H9 (cell line): ENCODE measurements at regions not wholly inside any gene's neighbourhood (a gene's known extent, or its start where the extent isn't known, plus 50 kb on each side); places are given as distances from the start of the nearest gene placed in this dataset.

Experiments used
- DNase-seq: peaks from one replicate; pipeline ENCODE4 v3.0.0-alpha.2; 2017
- H2AFZ ChIP-seq: one replicate; pipeline ENCODE4 v1.6.1; 2013; ENCODE audit warnings: mild to moderate bottlenecking, low read length, control low read depth, moderate library complexity
- H2AK5ac ChIP-seq: 2 replicates; pipeline ENCODE4 v1.6.1; 2013; ENCODE audit warnings: low read length, control low read depth, mixed read lengths; ENCODE audit not compliant: insufficient read length
- H2BK120ac ChIP-seq: one replicate; pipeline ENCODE4 v1.6.1; 2013; ENCODE audit warnings: low read depth, mild to moderate bottlenecking, low read length, control low read depth, inconsistent platforms; ENCODE audit not compliant: poor library complexity, severe bottlenecking
- H2BK12ac ChIP-seq: 2 replicates; pipeline ENCODE4 v1.6.1; 2013; ENCODE audit warnings: low read length, control low read depth, mixed read lengths, low read depth; ENCODE audit not compliant: insufficient read length
- H2BK15ac ChIP-seq: 2 replicates; pipeline ENCODE4 v1.6.1; 2013; ENCODE audit warnings: low read depth, low read length, control low read depth
- H2BK20ac ChIP-seq: one replicate; pipeline ENCODE4 v1.6.1; 2013; ENCODE audit warnings: low read depth, mild to moderate bottlenecking, low read length, control low read depth, inconsistent platforms; ENCODE audit not compliant: poor library complexity, severe bottlenecking
- H2BK5ac ChIP-seq: 2 replicates; pipeline ENCODE4 v1.6.1; 2013; ENCODE audit warnings: low read length, control low read depth, mixed read lengths; ENCODE audit not compliant: insufficient read length
- H3K14ac ChIP-seq: 2 replicates; pipeline ENCODE4 v1.6.1; 2013; ENCODE audit warnings: low read length, control low read depth; ENCODE audit not compliant: insufficient read depth
- H3K18ac ChIP-seq: 2 replicates; pipeline ENCODE4 v1.6.1; 2013; ENCODE audit warnings: low read depth, mild to moderate bottlenecking, mixed read lengths, low read length, control low read depth; ENCODE audit not compliant: insufficient read length
- H3K23ac ChIP-seq: 2 replicates; pipeline ENCODE4 v1.6.1; 2013; ENCODE audit warnings: low read length, control low read depth, mixed read lengths, low read depth; ENCODE audit not compliant: insufficient read length
- H3K23me2 ChIP-seq: 2 replicates; pipeline ENCODE4 v1.6.1; 2013; ENCODE audit warnings: low read depth, mild to moderate bottlenecking, mixed read lengths, low read length, control low read depth; ENCODE audit not compliant: insufficient read length, poor library complexity, severe bottlenecking
- H3K27ac ChIP-seq: 2 replicates; pipeline ENCODE4 v1.5.1; 2013; ENCODE audit warnings: low read length, control low read depth, mixed read lengths, low read depth; ENCODE audit not compliant: insufficient read length
- H3K27me3 ChIP-seq: 2 replicates; pipeline ENCODE4 v1.6.1; 2013; ENCODE audit warnings: low read length, control low read depth, inconsistent platforms; ENCODE audit not compliant: insufficient read depth
- H3K4ac ChIP-seq: 2 replicates; pipeline ENCODE4 v1.6.1; 2013; ENCODE audit warnings: low read depth, mild to moderate bottlenecking, control low read depth, inconsistent platforms, low read length, moderate library complexity
- H3K4me1 ChIP-seq: 2 replicates; pipeline ENCODE4 v1.6.1; 2013; ENCODE audit warnings: low read length, control low read depth, inconsistent platforms; ENCODE audit not compliant: insufficient read depth
- H3K4me2 ChIP-seq: 2 replicates; pipeline ENCODE4 v1.6.1; 2013; ENCODE audit warnings: low read length, control low read depth, mixed read lengths; ENCODE audit not compliant: insufficient read length, insufficient read depth
- H3K56ac ChIP-seq: 2 replicates; pipeline ENCODE4 v1.6.1; 2013; ENCODE audit warnings: low read depth, mild to moderate bottlenecking, mixed read lengths, low read length, control low read depth; ENCODE audit not compliant: insufficient read length
- H3K79me1 ChIP-seq: 2 replicates; pipeline ENCODE4 v1.6.1; 2013; ENCODE audit warnings: low read depth, mild to moderate bottlenecking, moderate library complexity, low read length, control low read depth, inconsistent platforms; ENCODE audit not compliant: insufficient read depth, poor library complexity, severe bottlenecking
- H3K79me2 ChIP-seq: 2 replicates; pipeline ENCODE4 v1.6.1; 2013; ENCODE audit warnings: low read length, control low read depth, inconsistent platforms; ENCODE audit not compliant: insufficient read depth
- H3K9ac ChIP-seq: 2 replicates; pipeline ENCODE4 v1.6.1; 2013; ENCODE audit warnings: low read length, control low read depth, mixed read lengths; ENCODE audit not compliant: insufficient read length; ENCODE audit errors: extremely low read depth
- H3K9me3 ChIP-seq: one replicate; pipeline ENCODE4 v1.6.1; 2013; ENCODE audit warnings: low read depth, low read length, inconsistent platforms; ENCODE audit not compliant: control insufficient read depth
- H3T11ph ChIP-seq: one replicate; pipeline ENCODE4 v1.6.1; 2013; ENCODE audit warnings: mild to moderate bottlenecking, low read length, control low read depth, inconsistent platforms
- H4K20me1 ChIP-seq: one replicate; pipeline ENCODE4 v1.6.1; 2013; ENCODE audit not compliant: control insufficient read depth, insufficient read length, insufficient read depth
- H4K5ac ChIP-seq: 2 replicates; pipeline ENCODE4 v1.6.1; 2013; ENCODE audit warnings: low read depth, mild to moderate bottlenecking, mixed read lengths, low read length, control low read depth; ENCODE audit not compliant: insufficient read length
- H4K8ac ChIP-seq: replicated peaks from 2 replicates; pipeline ENCODE4 v1.6.1; 2013; ENCODE audit warnings: low read length, control low read depth, mixed read lengths, low read depth; ENCODE audit not compliant: insufficient read length
- H4K91ac ChIP-seq: 2 replicates; pipeline ENCODE4 v1.6.1; 2013; ENCODE audit warnings: low read depth, mild to moderate bottlenecking, moderate library complexity, mixed read lengths, low read length, control low read depth; ENCODE audit not compliant: insufficient read length
- H3K27ac Mint-ChIP-seq, 3 experiments: 2 replicates in 2 of 3; 3 replicates in 1 of 3; pipeline ENCODE4 v1.8.0; 2020 to 2021; ENCODE audit warnings: mixed read lengths in 3 of 3, mild to moderate bottlenecking in 1 of 3, moderate library complexity in 1 of 3
- H3K27me3 Mint-ChIP-seq: 2 replicates; pipeline ENCODE4 v1.8.0; 2021; ENCODE audit warnings: low read depth, mild to moderate bottlenecking, moderate library complexity, mixed read lengths
- H3K36me3 Mint-ChIP-seq, 3 experiments: 2 replicates in 2 of 3; 3 replicates in 1 of 3; pipeline ENCODE4 v1.8.0; 2020 to 2021; ENCODE audit warnings: low read depth in 3 of 3, mixed read lengths in 3 of 3; ENCODE audit not compliant: insufficient read depth in 1 of 3
- H3K4me1 Mint-ChIP-seq, 2 experiments: 2 replicates each; pipeline ENCODE4 v1.8.0; 2020; ENCODE audit warnings: mixed read lengths in 2 of 2
- H3K4me3 Mint-ChIP-seq, 2 experiments: 2 replicates in 1 of 2; 3 replicates in 1 of 2; pipeline ENCODE4 v1.8.0; 2020 to 2021; ENCODE audit warnings: mild to moderate bottlenecking in 2 of 2, mixed read lengths in 2 of 2, moderate library complexity in 1 of 2
- H3K9me3 Mint-ChIP-seq, 2 experiments: 2 replicates in 1 of 2; 3 replicates in 1 of 2; pipeline ENCODE4 v1.8.0; 2020; ENCODE audit warnings: mild to moderate bottlenecking in 2 of 2, mixed read lengths in 2 of 2, moderate library complexity in 1 of 2
- CTCF ChIP-seq: fragments of 200-600 bp; sonication (generic); conservative IDR thresholded peaks from 3 replicates; pipeline ENCODE4 v1.8.0; 2021; ENCODE audit warnings: antibody characterized with exemption, mild to moderate bottlenecking
- WGBS: extraction: QIAGEN DNeasy Blood & Tissue Kit; methylation state at CpG from one replicate; pipeline ENCODE4 v1.1.7; 2013; ENCODE audit warnings: missing lambda C conversion rate, low lambda C conversion rate, mixed read lengths; ENCODE audit not compliant: insufficient read length; ENCODE audit errors: extremely low coverage; 5-methylcytosine and 5-hydroxymethylcytosine counted together

- peaks cover under 1% of the 10 kb centered on the region for H3K9me3 ChIP-seq
- Mint-ChIP-seq H3K9me3 (peaks cover 8% of the 10 kb centered on the region in 2 experiments), H3K4me3 (no peak overlapping the region), H3K36me3 (peaks cover 6 to 9% (median 6%) of the 10 kb centered on the region in 3 experiments), H3K27ac (no peak overlapping the region), H3K27me3 (peaks cover 2% of the 10 kb centered on the region; the same call in 1 of the 2 replicates), H3K4me1 (no peaks in the 10 kb centered on the region)
- H3K79me2 ChIP-seq = no peaks in the 10 kb centered on the region
- no peaks in the 10 kb centered on the region for H3K4me1 ChIP-seq
- no peak overlapping the region for H2BK5ac ChIP-seq
- WGBS = no CpG with 5 or more reads among the region's 2 CpGs
- no peak overlapping the region for H3K4ac ChIP-seq
- H3K23me2 ChIP-seq = no peaks in the 10 kb centered on the region
- H4K20me1 ChIP-seq = no peaks in the 10 kb centered on the region
- H2BK12ac ChIP-seq = no peak overlapping the region
- no peak overlapping the region for H2BK120ac ChIP-seq
- no peak overlapping the region for H3K23ac ChIP-seq
- H4K91ac ChIP-seq = no peak overlapping the region
- DNase-seq = no peak
- no peak overlapping the region for H2AK5ac ChIP-seq
- H3K4me2 ChIP-seq = no peak overlapping the region
- no peak overlapping the region for H3K9ac ChIP-seq
- H2AFZ ChIP-seq = no peak overlapping the region
- no peak overlapping the region for H3K14ac ChIP-seq
- H4K8ac ChIP-seq = no peak overlapping the region
- no peak overlapping the region for H3T11ph ChIP-seq
- H3K56ac ChIP-seq = no peak overlapping the region
- H2BK20ac ChIP-seq = no peak overlapping the region
- TF ChIP-seq CTCF = no peak
- H3K27me3 ChIP-seq = no peaks in the 10 kb centered on the region
- H4K5ac ChIP-seq = no peak overlapping the region
- no peak overlapping the region for H3K27ac ChIP-seq
- no peak overlapping the region for H2BK15ac ChIP-seq
- H3K18ac ChIP-seq = no peak overlapping the region
- H3K79me1 ChIP-seq = no peaks in the 10 kb centered on the region
These were observed 107.6 kb upstream of the KIF2A start for GRCh38 chr5:62198421-62198820.
